Upper lobe of left lung (tissue), 4 donors: ENCODE measurements at regions not wholly inside any gene's neighbourhood (a gene's known extent, or its start where the extent isn't known, plus 50 kb on each side); places are given as distances from the start of the nearest gene placed in this dataset.

Source experiments
- CTCF ChIP-seq, 6 experiments: fragments of 450-650 bp in 4 of 6; fragments of 200-600 bp in 2 of 6; sonication (generic) in 2 of 6; IDR thresholded peaks; one replicate each; pipeline ENCODE4 v1.5.1; 2016 to 2019; ENCODE audit warnings: antibody characterized with exemption in 6 of 6
- EP300 ChIP-seq, 4 donors: sonication (generic); formaldehyde crosslinking; IDR thresholded peaks; one replicate each; pipeline ENCODE4 v1.5.1; 2017; ENCODE audit warnings: antibody characterized with exemption in 4 of 4, control low read depth in 2 of 4
- POLR2A ChIP-seq, 4 donors: fragments of 450-650 bp; IDR thresholded peaks; one replicate each; pipeline ENCODE4 v1.5.1; 2016 to 2017; ENCODE audit warnings: antibody characterized with exemption in 4 of 4, mild to moderate bottlenecking in 2 of 4
- POLR2AphosphoS5 ChIP-seq, 2 donors: sonication (generic); formaldehyde crosslinking; IDR thresholded peaks; one replicate each; pipeline ENCODE4 v1.5.1; 2017; ENCODE audit warnings: antibody characterized with exemption in 2 of 2

- no peak for TF ChIP-seq POLR2AphosphoS5 (IDR thresholded peaks at IDR 0.05)
- no peak for TF ChIP-seq CTCF (IDR thresholded peaks at IDR 0.05)
- no peak for TF ChIP-seq POLR2A (IDR thresholded peaks at IDR 0.05)
- no peak for TF ChIP-seq EP300 (IDR thresholded peaks at IDR 0.05)
These were observed 122.6 kb upstream of the SERPINE2 start for GRCh38 chr2:224161712-224162111.
